ENCODE measurements at regions not wholly inside any gene's neighbourhood (a gene's known extent, or its start where the extent isn't known, plus 50 kb on each side); places are given as distances from the start of the nearest gene placed in this dataset.
"Not testable (repeated sequence)": the region's sequence is repeated elsewhere in the genome, so short reads cannot be mapped to it uniquely, and the experiment has no call there.

DNA sequence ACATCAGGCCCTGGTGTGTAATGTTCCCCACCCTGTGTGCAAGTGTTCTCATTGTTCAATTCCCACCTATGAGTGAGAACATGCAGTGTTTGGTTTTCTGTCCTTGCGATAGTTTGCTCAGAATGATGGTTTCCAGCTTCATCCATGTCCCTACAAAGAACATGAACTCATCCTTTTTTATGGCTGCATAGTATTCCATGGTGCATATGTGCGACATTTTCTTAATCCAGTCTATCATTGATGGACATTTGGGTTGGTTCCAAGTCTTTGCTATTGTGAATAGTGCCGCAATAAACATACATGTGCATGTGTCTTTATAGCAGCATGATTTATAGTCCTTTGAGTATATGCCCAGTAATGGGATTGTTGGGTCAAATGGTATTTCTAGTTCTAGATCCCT lies 60.5 kb upstream of the PSME4 start:
- DNase-seq (ENCODE audit: low spot score): not testable (repeated sequence)

DNA sequence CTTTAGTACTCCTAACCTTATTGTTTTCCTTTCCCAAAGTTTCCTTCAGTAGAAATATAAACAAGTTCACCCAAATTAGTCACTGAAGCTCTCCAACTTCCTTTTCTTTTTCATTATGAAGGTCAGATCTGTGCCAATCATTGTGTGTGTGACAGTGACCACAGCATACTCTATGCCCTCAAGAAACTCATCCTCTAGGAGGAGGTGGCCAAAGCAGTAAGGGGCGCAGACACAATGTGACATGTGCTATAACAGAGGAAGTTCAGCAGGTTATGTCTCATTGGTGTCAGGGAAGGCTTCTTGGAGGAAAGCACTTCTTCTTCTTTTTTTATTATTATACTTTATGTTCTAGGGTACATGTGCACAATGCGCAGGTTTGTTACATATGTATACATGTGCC lies 60.0 kb upstream of the PSME4 start:
- DNase-seq (ENCODE audit: low spot score): no peak

DNA sequence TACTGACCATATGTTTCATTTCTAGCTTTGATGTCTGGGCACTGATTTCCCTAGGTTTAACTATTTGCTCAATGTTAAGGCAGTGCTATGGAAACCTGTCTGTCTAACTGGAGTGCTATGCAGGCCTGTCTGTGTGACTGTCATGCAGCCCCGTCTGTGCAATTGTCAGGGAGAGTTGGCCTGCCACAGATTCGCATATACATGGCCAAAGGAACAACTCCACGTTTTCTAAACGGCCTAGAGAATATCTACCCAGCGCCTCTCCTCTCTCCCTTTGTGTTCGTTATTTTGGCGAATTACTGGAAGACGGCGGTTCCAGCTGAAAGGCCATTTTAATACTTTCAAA lies 59.6 kb upstream of the PSME4 start:
- no peak for DNase-seq (ENCODE audit: low spot score)

DNA sequence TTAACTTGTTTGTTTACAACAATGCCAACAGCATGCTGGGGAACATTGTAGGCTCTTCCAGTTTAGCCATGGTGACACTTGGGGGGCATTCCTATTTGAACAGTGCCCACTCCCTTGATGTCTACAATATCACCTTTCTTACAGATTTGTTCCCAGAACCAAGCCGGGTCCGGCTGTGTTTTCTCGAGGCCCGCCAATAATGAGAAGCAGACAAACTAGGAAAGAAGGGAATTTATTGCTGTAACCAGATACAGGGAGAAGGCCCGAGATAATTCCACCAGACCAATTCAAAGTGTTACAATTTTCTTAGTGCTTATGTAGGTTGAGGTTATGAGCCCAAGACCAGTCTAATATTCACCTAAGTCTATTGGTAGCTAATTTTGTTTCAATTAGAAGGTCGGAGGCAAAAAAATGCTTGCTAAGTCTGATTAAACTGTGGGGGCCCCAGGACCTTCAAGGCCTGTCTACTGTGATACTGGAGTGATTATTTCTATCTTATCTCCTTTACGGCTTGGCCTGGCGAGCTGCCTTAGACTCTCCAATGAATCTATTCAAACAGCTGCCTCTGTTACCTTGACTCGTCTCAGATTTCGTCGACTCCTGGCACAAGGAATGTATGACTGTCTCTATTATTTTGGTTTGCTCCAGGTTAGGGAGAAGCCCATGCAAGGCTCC lies 59.1 kb upstream of the PSME4 start:
- no peak for DNase-seq (ENCODE audit: low spot score)

DNA sequence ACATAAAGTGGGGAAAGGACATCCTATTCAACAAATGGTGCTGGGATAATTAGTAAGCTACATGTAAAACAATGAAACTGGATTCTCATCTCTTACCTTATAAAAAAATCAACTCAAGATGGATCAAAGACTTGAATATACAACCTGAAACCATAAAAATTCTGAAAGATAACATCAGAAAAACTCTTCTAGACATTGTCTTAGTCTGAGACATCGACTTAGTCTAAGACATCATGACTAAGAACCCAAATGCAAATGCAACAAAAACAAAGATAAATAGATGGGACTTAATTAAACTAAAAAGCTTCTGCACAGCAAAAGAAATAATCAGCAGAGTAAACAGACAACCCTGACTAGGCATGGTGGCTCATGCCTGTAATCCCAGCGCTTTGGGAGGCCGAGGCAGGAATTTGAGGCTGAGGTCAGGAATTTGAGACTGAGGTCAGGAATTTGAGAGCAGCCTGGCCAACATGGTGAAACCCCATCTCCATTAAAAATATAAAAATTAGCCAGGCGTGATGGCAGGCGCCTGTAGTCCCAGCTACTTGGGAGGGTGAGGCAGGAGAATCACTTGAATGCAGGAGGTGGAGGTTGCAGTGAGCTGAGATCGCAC lies 54.8 kb upstream of the PSME4 start:
- not testable (repeated sequence) for DNase-seq (ENCODE audit: low spot score)

DNA sequence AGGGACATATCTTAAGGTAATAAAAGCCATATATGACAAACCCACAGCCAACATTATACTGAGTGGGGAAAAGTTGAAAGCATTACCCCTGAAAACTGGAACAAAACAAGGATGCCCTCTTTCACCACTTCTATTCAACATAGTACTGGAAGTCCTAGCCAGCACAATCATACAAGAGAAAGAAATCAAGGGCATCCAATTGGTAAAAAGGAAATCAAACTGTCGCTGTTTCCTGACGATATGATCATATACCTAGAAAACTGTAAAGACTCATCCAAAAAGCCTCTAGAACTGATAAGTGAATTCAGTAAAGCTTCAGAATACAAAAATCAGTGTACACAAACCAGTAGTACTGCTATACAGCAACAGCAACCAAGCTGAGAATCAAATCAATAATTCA lies 53.8 kb upstream of the PSME4 start:
- no peak for DNase-seq (ENCODE audit: low spot score)

DNA sequence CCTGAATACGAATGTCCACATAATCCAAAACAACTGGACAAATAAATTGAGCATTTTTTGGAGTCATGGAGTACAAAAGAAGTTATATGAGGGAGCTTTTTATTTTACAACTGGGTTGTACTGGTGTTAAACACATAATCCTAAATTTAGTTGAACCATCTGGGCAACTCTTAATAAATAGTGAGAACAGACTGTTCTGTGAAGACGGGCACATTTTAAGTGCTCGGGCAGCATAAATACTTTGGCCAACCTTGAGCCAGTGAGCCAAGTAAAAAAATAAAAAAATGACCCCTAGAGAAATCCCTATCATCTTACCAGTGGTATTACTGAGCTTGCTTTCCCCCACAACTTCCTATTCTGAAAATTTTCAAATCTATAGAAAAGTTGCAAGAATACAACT lies 50.9 kb upstream of the PSME4 start:
- no peak for DNase-seq (ENCODE audit: low spot score)

DNA sequence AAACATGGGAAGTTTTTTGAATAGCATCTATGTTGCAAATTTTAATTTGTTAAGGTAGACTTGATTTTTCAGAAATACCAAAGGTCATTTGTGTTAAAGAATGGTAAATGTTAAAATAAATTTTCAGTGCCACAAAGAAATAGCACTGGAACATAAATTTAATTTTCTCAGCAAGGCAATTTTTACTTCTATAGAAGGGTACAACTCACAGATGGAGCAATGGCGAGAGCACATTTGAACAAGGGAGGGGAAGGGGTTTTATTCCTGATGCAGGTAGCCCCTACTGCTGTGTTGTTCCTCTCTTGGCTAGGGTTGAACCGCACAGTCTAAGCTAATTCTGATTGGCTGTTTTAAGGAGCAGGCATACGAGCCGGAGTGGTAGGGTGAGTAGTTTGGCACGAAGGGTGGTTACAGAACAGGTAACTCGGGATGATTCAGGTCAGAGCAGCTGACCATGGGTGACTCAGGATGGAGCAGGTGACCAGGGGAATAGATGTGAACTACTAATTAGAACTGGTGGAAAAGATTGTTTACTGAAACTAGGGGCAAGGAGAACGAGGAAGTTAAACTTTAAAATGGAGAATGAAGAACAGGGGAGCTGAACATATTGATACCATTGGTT lies 50.1 kb upstream of the PSME4 start:
- DNase-seq (ENCODE audit: low spot score): no peak

All from AG08395 (cell line).